Globus pallidus (tissue), 1 donor: ENCODE measurements at regions not wholly inside any gene's neighbourhood (a gene's known extent, or its start where the extent isn't known, plus 50 kb on each side); places are given as distances from the start of the nearest gene placed in this dataset.

Source experiments
- DNase-seq: peaks from one replicate; pipeline ENCODE4 v3.0.0-alpha.2; 2015; ENCODE audit warnings: low spot score

GRCh38 chr6:33863084-33863483 lies 59.3 kb upstream of the MLN start:
- no peak for DNase-seq

- no peak for DNase-seq
These were observed 58.7 kb upstream of the MLN start for GRCh38 chr6:33862536-33862935.

- no peak for DNase-seq
These were observed 57.9 kb upstream of the MLN start for GRCh38 chr6:33861722-33862121.

- DNase-seq: no peak
These were observed 57.1 kb upstream of the MLN start for GRCh38 chr6:33860706-33861474.

GRCh38 chr6:33860006-33860405 lies 56.2 kb upstream of the MLN start:
- no peak for DNase-seq

GRCh38 chr6:33858804-33859505 lies 55.2 kb upstream of the MLN start:
- no peak for DNase-seq

GRCh38 chr6:33857932-33858475 lies 54.2 kb upstream of the MLN start:
- DNase-seq: no peak

- DNase-seq: no peak
These were observed 53.5 kb upstream of the MLN start for GRCh38 chr6:33857093-33857931.

GRCh38 chr6:33856655-33857054 lies 52.9 kb upstream of the MLN start:
- DNase-seq: no peak

GRCh38 chr6:33856031-33856590 lies 52.3 kb upstream of the MLN start:
- no peak for DNase-seq

- no peak for DNase-seq
These were observed 50.8 kb upstream of the MLN start for GRCh38 chr6:33854572-33855030.

GRCh38 chr6:33853736-33854135 lies 49.9 kb upstream of the MLN start:
- DNase-seq: no peak
